ENCODE measurements at regions not wholly inside any gene's neighbourhood (a gene's known extent, or its start where the extent isn't known, plus 50 kb on each side); places are given as distances from the start of the nearest gene placed in this dataset.

DNA sequence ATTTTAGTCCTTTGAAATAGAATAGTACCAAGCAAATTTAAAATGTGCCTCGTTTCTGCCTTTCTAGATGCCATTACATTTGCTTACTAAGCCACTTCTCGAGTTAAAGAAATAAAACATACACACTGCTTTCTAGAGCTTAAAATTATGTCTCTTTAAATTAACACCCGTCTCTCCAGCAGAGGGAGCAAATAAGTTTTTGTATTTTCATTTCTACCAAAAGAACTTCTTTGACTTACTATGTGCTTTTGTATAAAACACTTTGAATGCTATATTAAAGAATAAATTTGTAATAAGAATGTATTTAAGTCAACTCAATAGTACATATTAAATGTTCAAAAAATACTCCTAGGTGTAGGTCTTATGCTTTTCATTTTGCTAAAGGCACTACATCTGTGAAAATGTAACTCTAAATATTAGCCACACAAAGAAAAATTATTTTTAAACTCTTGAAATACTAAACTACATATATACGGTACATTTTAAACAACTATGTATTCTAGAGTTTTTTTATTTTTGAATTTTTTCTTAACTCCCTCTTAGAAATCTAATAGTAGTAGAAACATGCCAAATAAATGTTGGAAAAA is 269.3 kb upstream of the MIR17HG start:
- TF ChIP-seq, protein P1, sequence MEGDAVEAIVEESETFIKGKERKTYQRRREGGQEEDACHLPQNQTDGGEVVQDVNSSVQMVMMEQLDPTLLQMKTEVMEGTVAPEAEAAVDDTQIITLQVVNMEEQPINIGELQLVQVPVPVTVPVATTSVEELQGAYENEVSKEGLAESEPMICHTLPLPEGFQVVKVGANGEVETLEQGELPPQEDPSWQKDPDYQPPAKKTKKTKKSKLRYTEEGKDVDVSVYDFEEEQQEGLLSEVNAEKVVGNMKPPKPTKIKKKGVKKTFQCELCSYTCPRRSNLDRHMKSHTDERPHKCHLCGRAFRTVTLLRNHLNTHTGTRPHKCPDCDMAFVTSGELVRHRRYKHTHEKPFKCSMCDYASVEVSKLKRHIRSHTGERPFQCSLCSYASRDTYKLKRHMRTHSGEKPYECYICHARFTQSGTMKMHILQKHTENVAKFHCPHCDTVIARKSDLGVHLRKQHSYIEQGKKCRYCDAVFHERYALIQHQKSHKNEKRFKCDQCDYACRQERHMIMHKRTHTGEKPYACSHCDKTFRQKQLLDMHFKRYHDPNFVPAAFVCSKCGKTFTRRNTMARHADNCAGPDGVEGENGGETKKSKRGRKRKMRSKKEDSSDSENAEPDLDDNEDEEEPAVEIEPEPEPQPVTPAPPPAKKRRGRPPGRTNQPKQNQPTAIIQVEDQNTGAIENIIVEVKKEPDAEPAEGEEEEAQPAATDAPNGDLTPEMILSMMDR (IDR thresholded peaks at IDR 0.05; ENCODE audit: low read depth, low read length), result peak; percentile 30; the same call in 1 of the 2 replicates
- no peak for DNase-seq (ENCODE audit: low read depth, low spot score)
- ChIA-PET CTCF (interaction anchor here (0.7 to 1.4 kb wide), 2 partner anchors 57 to 1898 kb away, joined by 3 read pairs; no protein-coding TSS in a partner anchor), POLR2A (no interaction called here)
- no peak overlapping the region for H3K4me3 ChIP-seq (ENCODE audit: low read depth, low read length)
- H3K27ac ChIP-seq (ENCODE audit: low read depth, low read length), result no peak overlapping the region
- H3K27me3 ChIP-seq (ENCODE audit: control insufficient read depth, insufficient read depth, low read length), result no peaks in the 10 kb centered on the region
- H3K9me3 ChIP-seq (ENCODE audit: control insufficient read depth, insufficient read depth, low read length), result no peaks in the 10 kb centered on the region

- no peak for DNase-seq (ENCODE audit: low read depth, low spot score)
- Histone ChIP-seq H3K4me3 (ENCODE audit: low read depth, low read length) (no peak overlapping the region), H3K9me3 (ENCODE audit: control insufficient read depth, insufficient read depth, low read length) (no peaks in the 10 kb centered on the region), H3K27me3 (ENCODE audit: control insufficient read depth, insufficient read depth, low read length) (no peaks in the 10 kb centered on the region), H3K27ac (ENCODE audit: low read depth, low read length) (no peak overlapping the region)
- TF ChIP-seq, protein P1 (IDR thresholded peaks at IDR 0.05; ENCODE audit: low read depth, low read length), result no peak
- ChIA-PET POLR2A (no interaction called here), CTCF (no interaction called here)
Observed at GRCh38 chr13:91079176-91079575, 268.3 kb upstream of the MIR17HG start.

DNA sequence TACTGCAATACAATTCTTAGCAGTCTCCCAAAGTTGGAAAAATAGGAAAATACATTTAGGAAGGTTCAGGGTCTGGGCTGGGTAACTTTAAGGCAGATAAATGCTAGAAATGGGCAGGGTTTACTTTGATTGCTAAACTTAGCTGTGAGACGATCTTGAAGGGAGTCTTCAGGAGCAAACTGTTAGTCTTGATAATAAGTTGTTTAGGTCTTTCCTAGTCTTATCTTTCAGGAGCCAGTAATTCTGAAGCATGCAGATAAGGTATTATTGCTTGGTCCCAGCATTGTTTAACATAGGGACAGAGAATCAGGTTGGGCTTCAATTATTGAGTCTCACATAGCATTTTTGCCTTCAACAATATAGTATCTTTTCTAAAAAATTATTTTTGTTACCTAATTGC is 262.4 kb upstream of the MIR17HG start:
- CTCF ChIA-PET, result no interaction called here
- H3K9me3 ChIP-seq (ENCODE audit: control insufficient read depth, insufficient read depth, low read length), result no peaks in the 10 kb centered on the region
- TF ChIP-seq, protein P1 (IDR thresholded peaks at IDR 0.05; ENCODE audit: low read depth, low read length), result no peak
- H3K27ac ChIP-seq (ENCODE audit: low read depth, low read length), result no peak overlapping the region
- no peak for DNase-seq (ENCODE audit: low read depth, low spot score)
- POLR2A ChIA-PET, result no interaction called here
- no peaks in the 10 kb centered on the region for H3K27me3 ChIP-seq (ENCODE audit: control insufficient read depth, insufficient read depth, low read length)
- H3K4me3 ChIP-seq (ENCODE audit: low read depth, low read length), result no peak overlapping the region

GRCh38 chr13:91086936-91087716 is 260.4 kb upstream of the MIR17HG start:
- ChIA-PET CTCF (no interaction called here), POLR2A (no interaction called here)
- Histone ChIP-seq H3K4me3 (ENCODE audit: low read depth, low read length) (no peak overlapping the region), H3K27me3 (ENCODE audit: control insufficient read depth, insufficient read depth, low read length) (no peaks in the 10 kb centered on the region), H3K27ac (ENCODE audit: low read depth, low read length) (no peak overlapping the region), H3K9me3 (ENCODE audit: control insufficient read depth, insufficient read depth, low read length) (no peaks in the 10 kb centered on the region)
- TF ChIP-seq, protein P1 (IDR thresholded peaks at IDR 0.05; ENCODE audit: low read depth, low read length), result no peak
- DNase-seq (ENCODE audit: low read depth, low spot score), result no peak

DNA sequence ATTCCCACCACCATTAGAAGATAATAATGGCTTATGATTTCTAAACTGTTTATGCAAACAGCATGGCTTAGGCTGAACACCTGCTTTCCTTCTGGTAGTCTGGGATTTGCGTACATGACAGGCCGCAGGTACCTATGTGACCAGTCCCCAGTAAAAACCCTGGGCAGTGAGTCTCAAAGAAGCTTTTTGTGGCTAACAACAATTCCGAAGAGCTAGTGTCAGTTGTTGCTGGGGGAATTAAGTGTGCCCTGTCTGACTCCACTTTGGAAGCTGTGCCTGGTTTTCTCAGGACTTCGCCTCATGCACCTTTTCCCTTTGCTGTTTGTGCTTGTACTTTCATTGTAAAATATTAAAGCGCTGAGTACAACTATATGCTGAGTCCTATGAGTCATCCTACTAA is 250.2 kb upstream of the MIR17HG start:
- H3K4me3 ChIP-seq (ENCODE audit: low read depth, low read length), result no peak overlapping the region
- no peaks in the 10 kb centered on the region for H3K27me3 ChIP-seq (ENCODE audit: control insufficient read depth, insufficient read depth, low read length)
- ChIA-PET POLR2A (no interaction called here), CTCF (no interaction called here)
- TF ChIP-seq, protein P1 (IDR thresholded peaks at IDR 0.05; ENCODE audit: low read depth, low read length), result no peak
- DNase-seq (ENCODE audit: low read depth, low spot score), result no peak
- H3K27ac ChIP-seq (ENCODE audit: low read depth, low read length), result no peak overlapping the region
- no peaks in the 10 kb centered on the region for H3K9me3 ChIP-seq (ENCODE audit: control insufficient read depth, insufficient read depth, low read length)

Data from AG04450 (cell line).